ENCODE measurements at regions not wholly inside any gene's neighbourhood (a gene's known extent, or its start where the extent isn't known, plus 50 kb on each side); places are given as distances from the start of the nearest gene placed in this dataset.

GRCh38 chr20:52655395-52655794 is 316.8 kb upstream of the TSHZ2 start:
- TF ChIP-seq, protein P1, sequence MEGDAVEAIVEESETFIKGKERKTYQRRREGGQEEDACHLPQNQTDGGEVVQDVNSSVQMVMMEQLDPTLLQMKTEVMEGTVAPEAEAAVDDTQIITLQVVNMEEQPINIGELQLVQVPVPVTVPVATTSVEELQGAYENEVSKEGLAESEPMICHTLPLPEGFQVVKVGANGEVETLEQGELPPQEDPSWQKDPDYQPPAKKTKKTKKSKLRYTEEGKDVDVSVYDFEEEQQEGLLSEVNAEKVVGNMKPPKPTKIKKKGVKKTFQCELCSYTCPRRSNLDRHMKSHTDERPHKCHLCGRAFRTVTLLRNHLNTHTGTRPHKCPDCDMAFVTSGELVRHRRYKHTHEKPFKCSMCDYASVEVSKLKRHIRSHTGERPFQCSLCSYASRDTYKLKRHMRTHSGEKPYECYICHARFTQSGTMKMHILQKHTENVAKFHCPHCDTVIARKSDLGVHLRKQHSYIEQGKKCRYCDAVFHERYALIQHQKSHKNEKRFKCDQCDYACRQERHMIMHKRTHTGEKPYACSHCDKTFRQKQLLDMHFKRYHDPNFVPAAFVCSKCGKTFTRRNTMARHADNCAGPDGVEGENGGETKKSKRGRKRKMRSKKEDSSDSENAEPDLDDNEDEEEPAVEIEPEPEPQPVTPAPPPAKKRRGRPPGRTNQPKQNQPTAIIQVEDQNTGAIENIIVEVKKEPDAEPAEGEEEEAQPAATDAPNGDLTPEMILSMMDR (IDR thresholded peaks at IDR 0.05) = no peak
- TF ChIP-seq POLR2A (IDR thresholded peaks at IDR 0.05) (no peak), EP300 (IDR thresholded peaks at IDR 0.05) (no peak)

Measured in tibial nerve (tissue), 4 donors.